ENCODE measurements at regions not wholly inside any gene's neighbourhood (a gene's known extent, or its start where the extent isn't known, plus 50 kb on each side); places are given as distances from the start of the nearest gene placed in this dataset.
A peak's percentile ranks its signal among the peaks of the same experiment; 100 is the strongest.

DNA sequence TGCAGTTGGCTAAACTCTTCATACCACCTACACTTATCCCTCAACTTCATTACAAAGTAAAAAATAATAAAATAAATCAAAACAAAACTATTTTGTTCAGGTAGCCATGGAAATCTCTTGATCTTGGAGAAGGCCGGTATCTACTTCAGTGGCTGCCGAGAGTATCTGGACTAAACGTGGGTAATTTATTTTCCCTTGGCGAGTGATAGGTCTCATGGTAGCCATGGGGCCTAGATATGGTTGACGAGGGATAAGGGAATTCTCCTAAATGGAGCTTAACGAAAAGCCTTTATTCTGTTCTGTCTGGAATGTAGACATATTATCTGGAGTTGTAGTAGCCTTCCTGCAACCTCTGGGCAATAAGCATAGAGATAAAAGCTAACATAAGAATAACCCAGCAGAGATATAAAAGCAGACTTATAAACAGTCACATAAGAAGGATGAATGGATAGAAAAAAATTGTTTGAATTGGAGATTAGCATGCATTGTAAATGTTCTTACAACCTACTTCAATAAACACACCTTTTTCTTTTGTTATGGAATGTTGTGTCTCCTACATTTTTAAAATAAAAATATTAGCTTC lies 281.3 kb upstream of the ARRDC4 start:
- DNase-seq = peak in 1 of 2 donors; percentile 58

GRCh38 chr15:97680606-97681220 lies 279.8 kb upstream of the ARRDC4 start:
- no peak overlapping the region for H3K4me3 ChIP-seq (ENCODE audit: low read depth in 1 of 3, low read length in 3 of 3)
- DNase-seq (peak; percentile 62 to 84), FAIRE-seq (no peak)
- H3K36me3 ChIP-seq (ENCODE audit: control insufficient read depth in 3 of 3, insufficient read depth in 2 of 3, low read depth in 1 of 3, low read length in 3 of 3) = no peaks in the 10 kb centered on the region
- peaks cover 0 to 24% (median 0%) of the 10 kb centered on the region in 3 donors for H3K4me1 ChIP-seq (ENCODE audit: control insufficient read depth in 3 of 3, insufficient read depth in 2 of 3, low read depth in 1 of 3, low read length in 2 of 3)
- no peaks in the 10 kb centered on the region for H3K27me3 ChIP-seq (ENCODE audit: control insufficient read depth in 3 of 3, insufficient read depth in 3 of 3, low read length in 3 of 3)
- no peaks in the 10 kb centered on the region for H3K9me3 ChIP-seq (ENCODE audit: control insufficient read depth in 2 of 2, insufficient read depth in 1 of 2, low read depth in 1 of 2, low read length in 1 of 2)
- 33 to 68% (median 49%) methylated on average over 5 of the region's 5 CpGs for WGBS, 3 donors
- H3K27ac ChIP-seq (ENCODE audit: low read depth in 1 of 3, low read length in 2 of 3) = peak overlapping the region in 1 of 3 donors; percentile 67

More for the DNA sequence above, 281.3 kb upstream of the ARRDC4 start:
- no peak for FAIRE-seq
- H3K9me3 ChIP-seq (ENCODE audit: control insufficient read depth in 2 of 2, insufficient read depth in 1 of 2, low read depth in 1 of 2, low read length in 1 of 2) = peaks cover 0 to 4% of the 10 kb centered on the region in 2 donors
- H3K36me3 ChIP-seq (ENCODE audit: control insufficient read depth in 3 of 3, insufficient read depth in 2 of 3, low read depth in 1 of 3, low read length in 3 of 3) = no peaks in the 10 kb centered on the region
- no peaks in the 10 kb centered on the region for H3K27me3 ChIP-seq (ENCODE audit: control insufficient read depth in 3 of 3, insufficient read depth in 3 of 3, low read length in 3 of 3)
- WGBS, 3 donors = 34 to 44% (median 40%) methylated on average over 6 of the region's 6 CpGs
- peak overlapping the region in 1 of 3 donors; percentile 84 for H3K27ac ChIP-seq (ENCODE audit: low read depth in 1 of 3, low read length in 2 of 3)
- H3K4me1 ChIP-seq (ENCODE audit: control insufficient read depth in 3 of 3, insufficient read depth in 2 of 3, low read depth in 1 of 3, low read length in 2 of 3) = peaks cover 0 to 24% (median 0%) of the 10 kb centered on the region in 3 donors
- H3K4me3 ChIP-seq (ENCODE audit: low read depth in 1 of 3, low read length in 3 of 3) = no peak overlapping the region

DNA sequence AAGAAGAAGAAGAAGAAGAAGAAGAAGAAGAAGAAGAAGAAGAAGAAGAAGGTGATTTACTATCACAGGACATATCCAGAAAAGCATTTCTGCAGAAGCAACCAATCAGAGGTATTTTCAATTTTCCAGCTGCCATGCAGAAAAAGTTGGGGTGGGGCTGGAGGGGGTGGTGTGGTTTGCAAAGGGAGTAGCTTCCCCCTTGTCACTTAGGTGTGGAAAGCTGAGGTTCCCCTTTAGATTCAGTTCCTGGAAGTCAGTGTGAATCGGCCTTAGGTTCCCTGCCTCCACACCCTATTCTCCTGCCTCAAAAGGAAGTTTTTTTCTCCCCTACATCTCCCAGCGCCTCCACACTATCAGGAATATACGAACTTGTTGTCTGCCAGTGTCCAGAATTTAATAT lies 276.7 kb upstream of the ARRDC4 start:
- no peaks in the 10 kb centered on the region for H3K9me3 ChIP-seq (ENCODE audit: control insufficient read depth in 2 of 2, insufficient read depth in 1 of 2, low read depth in 1 of 2, low read length in 1 of 2)
- H3K4me1 ChIP-seq (ENCODE audit: control insufficient read depth in 3 of 3, insufficient read depth in 2 of 3, low read depth in 1 of 3, low read length in 2 of 3) = peaks cover 0 to 19% (median 0%) of the 10 kb centered on the region in 3 donors
- no peak overlapping the region for H3K4me3 ChIP-seq (ENCODE audit: low read depth in 1 of 3, low read length in 3 of 3)
- H3K27ac ChIP-seq (ENCODE audit: low read depth in 1 of 3, low read length in 2 of 3) = no peak overlapping the region
- DNase-seq (no peak), FAIRE-seq (no peak)
- no peaks in the 10 kb centered on the region for H3K36me3 ChIP-seq (ENCODE audit: control insufficient read depth in 3 of 3, insufficient read depth in 2 of 3, low read depth in 1 of 3, low read length in 3 of 3)
- no peaks in the 10 kb centered on the region for H3K27me3 ChIP-seq (ENCODE audit: control insufficient read depth in 3 of 3, insufficient read depth in 3 of 3, low read length in 3 of 3)
- WGBS, 3 donors = 43 to 58% (median 57%) methylated on average over 3 of the region's 3 CpGs

GRCh38 chr15:97684249-97684648 lies 276.3 kb upstream of the ARRDC4 start:
- H3K36me3 ChIP-seq (ENCODE audit: control insufficient read depth in 3 of 3, insufficient read depth in 2 of 3, low read depth in 1 of 3, low read length in 3 of 3) = no peaks in the 10 kb centered on the region
- 26 to 37% (median 32%) methylated on average over 6 of the region's 6 CpGs for WGBS, 3 donors
- no peak overlapping the region for H3K4me3 ChIP-seq (ENCODE audit: low read depth in 1 of 3, low read length in 3 of 3)
- peaks cover 0 to 19% (median 0%) of the 10 kb centered on the region in 3 donors for H3K4me1 ChIP-seq (ENCODE audit: control insufficient read depth in 3 of 3, insufficient read depth in 2 of 3, low read depth in 1 of 3, low read length in 2 of 3)
- FAIRE-seq (no peak), DNase-seq (no peak)
- H3K9me3 ChIP-seq (ENCODE audit: control insufficient read depth in 2 of 2, insufficient read depth in 1 of 2, low read depth in 1 of 2, low read length in 1 of 2) = no peaks in the 10 kb centered on the region
- no peaks in the 10 kb centered on the region for H3K27me3 ChIP-seq (ENCODE audit: control insufficient read depth in 3 of 3, insufficient read depth in 3 of 3, low read length in 3 of 3)
- H3K27ac ChIP-seq (ENCODE audit: low read depth in 1 of 3, low read length in 2 of 3) = no peak overlapping the region

GRCh38 chr15:97686324-97686723 lies 274.2 kb upstream of the ARRDC4 start:
- Histone ChIP-seq H3K36me3 (ENCODE audit: control insufficient read depth in 3 of 3, insufficient read depth in 2 of 3, low read depth in 1 of 3, low read length in 3 of 3) (no peaks in the 10 kb centered on the region), H3K27ac (ENCODE audit: low read depth in 1 of 3, low read length in 2 of 3) (no peak overlapping the region), H3K4me1 (ENCODE audit: control insufficient read depth in 3 of 3, insufficient read depth in 2 of 3, low read depth in 1 of 3, low read length in 2 of 3) (peaks cover 0 to 4% (median 0%) of the 10 kb centered on the region in 3 donors), H3K4me3 (ENCODE audit: low read depth in 1 of 3, low read length in 3 of 3) (no peak overlapping the region), H3K27me3 (ENCODE audit: control insufficient read depth in 3 of 3, insufficient read depth in 3 of 3, low read length in 3 of 3) (no peaks in the 10 kb centered on the region), H3K9me3 (ENCODE audit: control insufficient read depth in 2 of 2, insufficient read depth in 1 of 2, low read depth in 1 of 2, low read length in 1 of 2) (no peaks in the 10 kb centered on the region)
- FAIRE-seq (no peak), DNase-seq (no peak)
- 78 to 94% (median 84%) methylated on average over 2 of the region's 2 CpGs for WGBS, 3 donors

GRCh38 chr15:97687654-97688053 lies 272.8 kb upstream of the ARRDC4 start:
- Histone ChIP-seq H3K4me3 (ENCODE audit: low read depth in 1 of 3, low read length in 3 of 3) (no peak overlapping the region), H3K36me3 (ENCODE audit: control insufficient read depth in 3 of 3, insufficient read depth in 2 of 3, low read depth in 1 of 3, low read length in 3 of 3) (no peaks in the 10 kb centered on the region), H3K27me3 (ENCODE audit: control insufficient read depth in 3 of 3, insufficient read depth in 3 of 3, low read length in 3 of 3) (no peaks in the 10 kb centered on the region), H3K9me3 (ENCODE audit: control insufficient read depth in 2 of 2, insufficient read depth in 1 of 2, low read depth in 1 of 2, low read length in 1 of 2) (no peaks in the 10 kb centered on the region), H3K4me1 (ENCODE audit: control insufficient read depth in 3 of 3, insufficient read depth in 2 of 3, low read depth in 1 of 3, low read length in 2 of 3) (no peaks in the 10 kb centered on the region), H3K27ac (ENCODE audit: low read depth in 1 of 3, low read length in 2 of 3) (no peak overlapping the region)
- FAIRE-seq = no peak
- DNase-seq = no peak

DNA sequence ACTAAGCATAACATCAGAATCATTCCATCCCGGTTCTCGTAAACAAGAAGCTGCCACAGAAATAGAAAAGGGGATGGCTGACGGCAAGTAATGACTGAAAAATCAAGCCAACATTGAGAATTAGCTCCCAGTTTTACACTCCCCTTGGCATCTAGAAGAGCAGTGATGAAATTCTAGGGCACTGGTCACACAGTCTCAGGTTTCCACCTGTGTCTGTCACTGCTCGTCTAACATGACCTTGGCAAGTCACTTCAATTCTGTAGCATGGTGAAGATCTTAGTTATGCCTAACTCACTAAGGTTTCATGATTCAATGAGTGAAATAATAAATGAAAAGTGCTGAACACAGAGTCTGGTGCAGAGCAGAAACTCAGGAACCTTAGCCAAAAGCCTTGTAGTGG lies 272.3 kb upstream of the ARRDC4 start:
- no peak for DNase-seq
- no peak overlapping the region for H3K4me3 ChIP-seq (ENCODE audit: low read depth in 1 of 3, low read length in 3 of 3)
- WGBS, 3 donors = 86 to 92% (median 90%) methylated on average over 4 of the region's 4 CpGs
- H3K27me3 ChIP-seq (ENCODE audit: control insufficient read depth in 3 of 3, insufficient read depth in 3 of 3, low read length in 3 of 3) = no peaks in the 10 kb centered on the region
- H3K36me3 ChIP-seq (ENCODE audit: control insufficient read depth in 3 of 3, insufficient read depth in 2 of 3, low read depth in 1 of 3, low read length in 3 of 3) = no peaks in the 10 kb centered on the region
- no peak for FAIRE-seq
- no peak overlapping the region for H3K27ac ChIP-seq (ENCODE audit: low read depth in 1 of 3, low read length in 2 of 3)
- no peaks in the 10 kb centered on the region for H3K9me3 ChIP-seq (ENCODE audit: control insufficient read depth in 2 of 2, insufficient read depth in 1 of 2, low read depth in 1 of 2, low read length in 1 of 2)
- H3K4me1 ChIP-seq (ENCODE audit: control insufficient read depth in 3 of 3, insufficient read depth in 2 of 3, low read depth in 1 of 3, low read length in 2 of 3) = no peaks in the 10 kb centered on the region

- DNase-seq (no peak), FAIRE-seq (no peak)
- no peak overlapping the region for H3K27ac ChIP-seq (ENCODE audit: low read depth in 1 of 3, low read length in 2 of 3)
- no peaks in the 10 kb centered on the region for H3K4me1 ChIP-seq (ENCODE audit: control insufficient read depth in 3 of 3, insufficient read depth in 2 of 3, low read depth in 1 of 3, low read length in 2 of 3)
- no peaks in the 10 kb centered on the region for H3K27me3 ChIP-seq (ENCODE audit: control insufficient read depth in 3 of 3, insufficient read depth in 3 of 3, low read length in 3 of 3)
- 75 to 85% (median 83%) methylated on average over 4 of the region's 4 CpGs for WGBS, 3 donors
- H3K9me3 ChIP-seq (ENCODE audit: control insufficient read depth in 2 of 2, insufficient read depth in 1 of 2, low read depth in 1 of 2, low read length in 1 of 2) = no peaks in the 10 kb centered on the region
- H3K4me3 ChIP-seq (ENCODE audit: low read depth in 1 of 3, low read length in 3 of 3) = no peak overlapping the region
- no peaks in the 10 kb centered on the region for H3K36me3 ChIP-seq (ENCODE audit: control insufficient read depth in 3 of 3, insufficient read depth in 2 of 3, low read depth in 1 of 3, low read length in 3 of 3)
These were observed 271.6 kb upstream of the ARRDC4 start for GRCh38 chr15:97688886-97689285.

DNA sequence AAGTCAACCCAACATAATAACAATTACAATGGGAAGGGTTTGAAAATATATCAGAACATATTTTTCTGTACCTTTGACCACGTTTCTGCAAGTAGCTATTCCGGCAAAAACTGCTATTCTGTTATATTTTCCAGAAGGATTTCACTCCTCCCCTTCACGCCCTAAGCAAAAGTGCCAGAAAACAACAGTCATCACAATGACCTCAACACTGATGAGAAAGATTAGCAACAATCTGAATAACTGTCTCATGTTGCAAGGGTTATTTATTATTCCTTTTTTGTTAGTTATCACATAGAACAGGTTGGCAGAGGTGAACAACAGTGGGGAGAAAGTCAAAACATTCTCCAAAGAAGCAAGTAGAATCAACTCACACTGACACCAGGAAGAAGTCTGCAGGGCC lies 269.4 kb upstream of the ARRDC4 start:
- no peak for DNase-seq
- Histone ChIP-seq H3K27me3 (ENCODE audit: control insufficient read depth in 3 of 3, insufficient read depth in 3 of 3, low read length in 3 of 3) (no peaks in the 10 kb centered on the region), H3K36me3 (ENCODE audit: control insufficient read depth in 3 of 3, insufficient read depth in 2 of 3, low read depth in 1 of 3, low read length in 3 of 3) (no peaks in the 10 kb centered on the region), H3K9me3 (ENCODE audit: control insufficient read depth in 2 of 2, insufficient read depth in 1 of 2, low read depth in 1 of 2, low read length in 1 of 2) (peaks cover 0 to 1% of the 10 kb centered on the region in 2 donors), H3K27ac (ENCODE audit: low read depth in 1 of 3, low read length in 2 of 3) (no peak overlapping the region), H3K4me3 (ENCODE audit: low read depth in 1 of 3, low read length in 3 of 3) (no peak overlapping the region), H3K4me1 (ENCODE audit: control insufficient read depth in 3 of 3, insufficient read depth in 2 of 3, low read depth in 1 of 3, low read length in 2 of 3) (no peaks in the 10 kb centered on the region)
- WGBS, 3 donors = 63 to 73% (median 67%) methylated on average over 3 of the region's 3 CpGs
- no peak for FAIRE-seq

All from small intestine (tissue), 7 donors.